Esophagus squamous epithelium (tissue), 5 donors: ENCODE measurements at regions not wholly inside any gene's neighbourhood (a gene's known extent, or its start where the extent isn't known, plus 50 kb on each side); places are given as distances from the start of the nearest gene placed in this dataset.

Experiments
- DNase-seq: peaks from one replicate; lab custom pipeline; 2025; lab: John Stamatoyannopoulos, UW
- H3K27ac ChIP-seq, 4 donors: fragments of 200-600 bp; sonication (generic); one replicate each; pipeline ENCODE4 v1.5.1; 2016 to 2019; ENCODE audit warnings: mild to moderate bottlenecking in 1 of 4
- H3K27me3 ChIP-seq, 4 donors: fragments of 200-600 bp; sonication (generic); 1 replicate in 3 of 4; 2 replicates in 1 of 4; pipeline versions ENCODE4 v1.5.1 to v1.6.0; 2017 to 2021; ENCODE audit warnings: antibody characterized with exemption in 1 of 4
- H3K36me3 ChIP-seq, 3 donors: fragments of 200-600 bp; sonication (generic); one replicate each; pipeline ENCODE4 v1.5.1; 2016 to 2019
- H3K4me1 ChIP-seq, 3 donors: fragments of 200-600 bp; sonication (generic); one replicate each; pipeline ENCODE4 v1.5.1; 2017 to 2019
- H3K4me3 ChIP-seq, 4 donors: fragments of 200-600 bp; sonication (generic); 1 replicate in 3 of 4; 2 replicates in 1 of 4; pipeline ENCODE4 v1.5.1; 2016 to 2019; ENCODE audit warnings: mild to moderate bottlenecking in 2 of 4, moderate library complexity in 1 of 4
- H3K9me3 ChIP-seq, 3 donors: fragments of 200-600 bp; sonication (generic); one replicate each; pipeline ENCODE4 v1.5.1; 2016 to 2019
- POLR2A ChIP-seq, 4 donors: fragments of 450-650 bp; IDR thresholded peaks; one replicate each; pipeline ENCODE4 v1.6.1; 2017; ENCODE audit warnings: antibody characterized with exemption in 4 of 4, mild to moderate bottlenecking in 4 of 4, moderate library complexity in 3 of 4
- WGBS, 2 donors: methylation state at CpG; one replicate each; pipeline ENCODE4 v1.1.5; 2018; 5-methylcytosine and 5-hydroxymethylcytosine counted together
- intact Hi-C: fragments of 100-400 bp; cut with DNase I; formaldehyde crosslinking; loops from one replicate; pipeline ENCODE4 v1.15.0; 2022
- TF ChIP-seq, protein P1 (sequence below), 6 experiments: fragments of 450-650 bp in 4 of 6; fragments of 200-600 bp in 2 of 6; sonication (generic) in 2 of 6; IDR thresholded peaks; one replicate each; pipeline ENCODE4 v1.5.1; 2016 to 2019; ENCODE audit warnings: antibody characterized with exemption in 6 of 6, mild to moderate bottlenecking in 4 of 6, moderate library complexity in 4 of 6
- donor health status: DM: yes; HTN: yes; CAD: no.

DNA sequence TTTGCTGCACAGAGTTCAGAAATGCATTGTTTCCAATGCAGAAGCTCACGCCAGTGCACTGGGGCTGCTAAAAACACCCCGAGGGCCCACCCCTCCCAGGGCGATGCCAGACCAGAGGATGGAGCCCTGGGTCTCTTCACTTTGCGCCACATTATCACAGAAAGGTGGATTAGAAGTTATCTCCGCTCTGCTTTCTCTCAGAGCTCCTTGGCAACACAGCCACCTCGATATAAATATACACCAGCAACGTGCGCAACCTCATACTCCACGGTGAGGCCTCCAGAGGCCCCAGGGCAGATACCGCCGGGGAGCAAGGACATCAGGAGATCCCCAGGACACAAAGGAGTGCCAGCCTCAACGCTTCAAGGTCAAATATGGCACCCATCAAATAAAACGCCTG is 121.0 kb upstream of the TBX20 start:
- no peaks in the 10 kb centered on the region for H3K4me1 ChIP-seq
- peaks cover 0 to 6% (median 0%) of the 10 kb centered on the region in 4 donors for H3K27me3 ChIP-seq
- 63 to 72% methylated on average over 13 of the region's 13 CpGs for WGBS, 2 donors
- no peak overlapping the region for H3K27ac ChIP-seq
- H3K36me3 ChIP-seq: no peaks in the 10 kb centered on the region
- no peak for DNase-seq
- intact Hi-C loops: no loop called here
- no peak overlapping the region for H3K4me3 ChIP-seq
- TF ChIP-seq POLR2A (IDR thresholded peaks at IDR 0.05): no peak
- TF ChIP-seq, protein P1, sequence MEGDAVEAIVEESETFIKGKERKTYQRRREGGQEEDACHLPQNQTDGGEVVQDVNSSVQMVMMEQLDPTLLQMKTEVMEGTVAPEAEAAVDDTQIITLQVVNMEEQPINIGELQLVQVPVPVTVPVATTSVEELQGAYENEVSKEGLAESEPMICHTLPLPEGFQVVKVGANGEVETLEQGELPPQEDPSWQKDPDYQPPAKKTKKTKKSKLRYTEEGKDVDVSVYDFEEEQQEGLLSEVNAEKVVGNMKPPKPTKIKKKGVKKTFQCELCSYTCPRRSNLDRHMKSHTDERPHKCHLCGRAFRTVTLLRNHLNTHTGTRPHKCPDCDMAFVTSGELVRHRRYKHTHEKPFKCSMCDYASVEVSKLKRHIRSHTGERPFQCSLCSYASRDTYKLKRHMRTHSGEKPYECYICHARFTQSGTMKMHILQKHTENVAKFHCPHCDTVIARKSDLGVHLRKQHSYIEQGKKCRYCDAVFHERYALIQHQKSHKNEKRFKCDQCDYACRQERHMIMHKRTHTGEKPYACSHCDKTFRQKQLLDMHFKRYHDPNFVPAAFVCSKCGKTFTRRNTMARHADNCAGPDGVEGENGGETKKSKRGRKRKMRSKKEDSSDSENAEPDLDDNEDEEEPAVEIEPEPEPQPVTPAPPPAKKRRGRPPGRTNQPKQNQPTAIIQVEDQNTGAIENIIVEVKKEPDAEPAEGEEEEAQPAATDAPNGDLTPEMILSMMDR (IDR thresholded peaks at IDR 0.05): no peak
- H3K9me3 ChIP-seq: no peaks in the 10 kb centered on the region

DNA sequence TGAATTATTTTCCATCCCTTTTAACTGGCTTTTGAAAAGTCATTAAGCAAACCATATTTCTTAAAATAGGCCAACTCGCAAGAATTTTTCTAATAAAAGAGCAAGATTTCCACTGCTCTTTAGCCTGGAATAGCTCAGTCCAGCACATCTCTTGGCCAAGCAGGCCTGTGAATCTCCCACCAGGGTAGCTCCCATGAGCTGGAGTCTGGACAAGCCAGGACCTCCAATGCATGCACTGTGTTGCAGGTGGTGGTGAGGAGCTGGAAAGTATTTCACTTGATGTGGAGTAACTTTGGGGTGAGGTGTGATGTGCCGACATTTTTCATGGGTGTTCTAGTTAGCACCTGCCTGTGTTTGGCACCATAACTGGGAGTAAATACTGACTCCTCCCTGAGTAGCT is 117.3 kb upstream of the TBX20 start:
- 94 to 95% methylated on average over 1 to 2 of the region's 2 CpGs for WGBS, 2 donors
- Histone ChIP-seq H3K4me3 (no peak overlapping the region), H3K36me3 (no peaks in the 10 kb centered on the region), H3K27ac (no peak overlapping the region), H3K9me3 (no peaks in the 10 kb centered on the region), H3K4me1 (no peaks in the 10 kb centered on the region), H3K27me3 (no peaks in the 10 kb centered on the region)
- DNase-seq: no peak
- TF ChIP-seq, protein P1 (IDR thresholded peaks at IDR 0.05): no peak
- no peak for TF ChIP-seq POLR2A (IDR thresholded peaks at IDR 0.05)
- intact Hi-C loops: no loop called here

DNA sequence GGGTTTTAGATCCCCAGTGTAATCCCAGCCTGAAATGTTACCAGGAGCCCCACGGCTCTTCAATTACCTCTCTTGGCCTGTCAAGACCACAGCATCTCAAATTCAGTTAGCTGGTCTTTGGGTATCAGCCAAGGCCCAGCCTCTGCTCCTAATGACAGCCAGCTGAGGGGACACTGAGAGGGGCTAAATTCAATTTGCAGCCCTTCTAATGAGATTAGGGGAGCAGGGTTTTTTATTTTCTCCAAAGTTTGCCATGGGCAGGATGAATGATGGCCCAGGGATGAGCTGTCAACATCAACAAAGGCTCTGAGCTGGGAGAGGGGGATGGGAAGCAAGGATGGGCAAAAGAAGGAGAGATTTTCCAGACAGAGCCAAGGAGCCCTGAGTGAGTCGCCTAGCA is 116.8 kb upstream of the TBX20 start:
- intact Hi-C loops: no loop called here
- TF ChIP-seq, protein P1 (IDR thresholded peaks at IDR 0.05): no peak
- TF ChIP-seq POLR2A (IDR thresholded peaks at IDR 0.05): no peak
- no peak for DNase-seq
- no peaks in the 10 kb centered on the region for H3K27me3 ChIP-seq
- WGBS, 2 donors: 61 to 63% methylated on average over 2 of the region's 2 CpGs
- no peak overlapping the region for H3K4me3 ChIP-seq
- H3K36me3 ChIP-seq: no peaks in the 10 kb centered on the region
- H3K27ac ChIP-seq: no peak overlapping the region
- H3K4me1 ChIP-seq: no peaks in the 10 kb centered on the region
- H3K9me3 ChIP-seq: no peaks in the 10 kb centered on the region

DNA sequence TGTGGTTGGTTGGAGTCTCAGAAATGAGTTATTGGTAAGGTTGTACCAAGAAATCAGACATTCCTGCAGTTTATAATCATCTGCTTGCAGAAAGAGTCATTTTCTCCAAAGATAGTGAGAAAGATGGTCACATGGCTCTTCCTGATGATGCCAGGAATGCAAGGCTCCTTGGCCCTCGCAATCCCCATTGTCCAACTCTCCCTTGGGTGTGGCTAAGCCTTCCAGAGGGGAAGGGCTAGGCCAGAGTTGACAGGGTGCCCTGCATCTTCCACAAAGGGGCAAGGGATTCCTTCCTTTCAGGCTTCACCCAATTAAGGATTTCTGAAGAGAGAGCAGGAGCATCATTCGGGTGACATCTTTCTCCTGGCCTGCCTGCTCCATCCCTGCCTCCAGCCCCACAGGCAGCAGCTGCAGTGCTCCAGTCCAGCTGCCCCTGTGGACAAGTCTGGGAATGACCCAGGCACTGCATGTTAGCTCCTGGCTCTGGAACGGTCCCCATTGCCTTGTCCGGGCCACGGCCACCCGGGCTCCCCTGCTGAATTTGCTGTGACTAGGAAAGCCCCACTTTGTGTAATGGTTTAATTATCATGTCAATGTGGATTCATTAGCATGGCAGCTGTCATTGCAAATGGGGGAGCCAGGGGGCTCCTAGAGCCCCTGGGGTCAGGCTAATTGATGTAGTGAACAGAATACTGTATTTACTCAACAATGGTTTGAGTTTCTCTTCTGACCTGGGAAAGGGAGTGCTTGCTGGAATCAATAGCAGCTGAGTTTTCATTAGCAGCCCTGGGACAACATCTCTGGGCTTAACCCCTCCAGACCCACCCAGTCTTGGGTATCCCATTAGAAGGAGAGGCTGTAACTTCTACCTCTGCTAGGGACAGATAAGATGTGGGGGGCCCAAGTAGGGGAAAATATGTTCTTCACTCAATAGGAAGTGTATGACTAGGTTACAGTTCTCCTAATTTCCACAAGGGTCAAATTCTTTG is 112.6 kb upstream of the TBX20 start:
- Histone ChIP-seq H3K36me3 (no peaks in the 10 kb centered on the region), H3K4me3 (no peak overlapping the region), H3K27me3 (no peaks in the 10 kb centered on the region), H3K4me1 (no peaks in the 10 kb centered on the region), H3K9me3 (no peaks in the 10 kb centered on the region), H3K27ac (no peak overlapping the region)
- intact Hi-C loops: no loop called here
- 29 to 50% methylated on average over 1 of the region's 6 CpGs for WGBS, 2 donors
- no peak for DNase-seq
- TF ChIP-seq, protein P1 (IDR thresholded peaks at IDR 0.05): no peak
- TF ChIP-seq POLR2A (IDR thresholded peaks at IDR 0.05): no peak

DNA sequence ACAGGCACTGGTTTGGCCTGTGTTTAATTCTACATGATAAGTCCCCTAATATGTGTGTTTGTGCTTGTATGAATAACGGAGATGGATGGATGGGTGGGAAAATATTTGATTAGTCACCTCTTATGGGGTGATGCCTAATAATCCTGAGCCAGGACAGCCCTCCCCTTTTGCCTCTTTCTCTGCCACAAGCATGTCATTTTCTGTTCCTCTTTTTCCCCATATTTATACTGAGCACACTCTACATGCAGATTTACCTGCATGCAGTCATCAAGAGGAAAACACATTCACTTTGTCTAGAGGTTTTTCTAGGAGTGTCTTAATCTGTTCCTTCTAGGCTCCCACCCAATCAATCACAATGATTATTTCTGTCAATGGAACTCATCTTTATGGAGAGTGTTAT is 111.6 kb upstream of the TBX20 start:
- Histone ChIP-seq H3K4me3 (no peak overlapping the region), H3K27ac (no peak overlapping the region), H3K4me1 (no peaks in the 10 kb centered on the region), H3K36me3 (no peaks in the 10 kb centered on the region), H3K27me3 (no peaks in the 10 kb centered on the region), H3K9me3 (no peaks in the 10 kb centered on the region)
- DNase-seq: no peak
- intact Hi-C loops: no loop called here
- TF ChIP-seq POLR2A (IDR thresholded peaks at IDR 0.05): no peak
- TF ChIP-seq, protein P1 (IDR thresholded peaks at IDR 0.05): no peak
- WGBS, 2 donors: 50 to 56% methylated on average over 1 of the region's 1 CpG
